Erythroblast (primary cell): ENCODE measurements at regions not wholly inside any gene's neighbourhood (a gene's known extent, or its start where the extent isn't known, plus 50 kb on each side); places are given as distances from the start of the nearest gene placed in this dataset.

Experiments
- GATA1 ChIP-seq: IDR thresholded peaks from 2 replicates; pipeline ENCODE4 v1.6.1; 2011; ENCODE audit warnings: low read depth, mild to moderate bottlenecking, control low read depth, low read length, moderate library complexity
- POLR2A ChIP-seq: IDR thresholded peaks from 2 replicates; pipeline ENCODE4 v1.6.1; 2011; ENCODE audit warnings: mild to moderate bottlenecking, low read length

DNA sequence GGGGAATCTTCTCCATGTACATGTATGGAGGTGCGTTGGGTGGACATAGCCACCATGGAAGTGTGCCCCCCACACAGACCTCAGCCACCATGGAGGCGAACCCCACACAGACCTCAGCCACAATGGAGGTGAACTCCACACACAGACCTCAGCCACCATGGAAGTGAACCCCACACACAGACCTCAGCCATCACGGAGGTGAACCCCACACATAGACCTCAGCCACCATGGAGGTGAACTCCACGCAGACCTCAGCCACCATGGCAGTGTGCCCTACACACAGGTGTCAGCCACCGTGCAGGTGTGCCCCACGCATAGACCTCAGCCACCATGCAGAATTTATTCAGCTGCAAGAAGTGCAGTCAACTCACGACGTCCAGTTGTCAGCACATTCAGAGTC, 339.7 kb downstream of the ACTR3B start:
- TF ChIP-seq POLR2A = no peak
- TF ChIP-seq GATA1 = no peak
